ENCODE measurements at regions not wholly inside any gene's neighbourhood (a gene's known extent, or its start where the extent isn't known, plus 50 kb on each side); places are given as distances from the start of the nearest gene placed in this dataset.

- no peaks in the 10 kb centered on the region for H3K27me3 ChIP-seq
- intact Hi-C loops (cut with DNase I; ENCODE audit: low total_unique reads) (no loop called here), in situ Hi-C loops (cut with MboI; ENCODE audit: low sequenced_read_pairs in 4 of 4) (no loop called here)
- ATAC-seq (no peak), DNase-seq (no peak)
- H3K27ac ChIP-seq, result no peak overlapping the region
- H3K36me3 ChIP-seq, result no peaks in the 10 kb centered on the region
- no peaks in the 10 kb centered on the region for H3K9me3 ChIP-seq
- TF ChIP-seq CTCF (IDR thresholded peaks at IDR 0.05 in 4 of 5, conservative IDR thresholded peaks at IDR 0.05 in 1 of 5), result no peak
- no peak for TF ChIP-seq POLR2A (IDR thresholded peaks at IDR 0.05)
- H3K4me1 ChIP-seq, result no peaks in the 10 kb centered on the region
- H3K4me3 ChIP-seq, result no peak overlapping the region
Measured at GRCh38 chr4:34365946-34366345, 1878.4 kb downstream of the ARAP2 start.

GRCh38 chr4:34371676-34372075 lies 1872.6 kb downstream of the ARAP2 start:
- no peak for ATAC-seq
- Histone ChIP-seq H3K9me3 (no peaks in the 10 kb centered on the region), H3K4me1 (no peaks in the 10 kb centered on the region), H3K36me3 (no peaks in the 10 kb centered on the region), H3K27me3 (no peaks in the 10 kb centered on the region), H3K4me3 (no peak overlapping the region), H3K27ac (no peak overlapping the region)
- DNase-seq, result no peak
- in situ Hi-C loops (cut with MboI; ENCODE audit: low sequenced_read_pairs in 4 of 4) (no loop called here), intact Hi-C loops (cut with DNase I; ENCODE audit: low total_unique reads) (no loop called here)
- no peak for TF ChIP-seq POLR2A (IDR thresholded peaks at IDR 0.05)
- TF ChIP-seq CTCF (IDR thresholded peaks at IDR 0.05 in 4 of 5, conservative IDR thresholded peaks at IDR 0.05 in 1 of 5), result no peak

GRCh38 chr4:34372815-34373214 lies 1871.5 kb downstream of the ARAP2 start:
- H3K4me1 ChIP-seq, result no peaks in the 10 kb centered on the region
- H3K4me3 ChIP-seq, result no peak overlapping the region
- H3K36me3 ChIP-seq, result no peaks in the 10 kb centered on the region
- no peaks in the 10 kb centered on the region for H3K9me3 ChIP-seq
- TF ChIP-seq POLR2A (IDR thresholded peaks at IDR 0.05) (no peak), CTCF (IDR thresholded peaks at IDR 0.05 in 4 of 5, conservative IDR thresholded peaks at IDR 0.05 in 1 of 5) (no peak)
- DNase-seq (no peak), ATAC-seq (no peak)
- intact Hi-C loops (cut with DNase I; ENCODE audit: low total_unique reads) (no loop called here), in situ Hi-C loops (cut with MboI; ENCODE audit: low sequenced_read_pairs in 4 of 4) (no loop called here)
- no peaks in the 10 kb centered on the region for H3K27me3 ChIP-seq
- H3K27ac ChIP-seq, result no peak overlapping the region

GRCh38 chr4:34373456-34373855 lies 1870.9 kb downstream of the ARAP2 start:
- Histone ChIP-seq H3K4me3 (no peak overlapping the region), H3K36me3 (no peaks in the 10 kb centered on the region), H3K4me1 (no peaks in the 10 kb centered on the region), H3K9me3 (no peaks in the 10 kb centered on the region), H3K27me3 (no peaks in the 10 kb centered on the region), H3K27ac (no peak overlapping the region)
- intact Hi-C loops (cut with DNase I; ENCODE audit: low total_unique reads), result no loop called here
- no peak for ATAC-seq
- in situ Hi-C loops (cut with MboI; ENCODE audit: low sequenced_read_pairs in 4 of 4), result no loop called here
- no peak for DNase-seq
- no peak for TF ChIP-seq CTCF (IDR thresholded peaks at IDR 0.05 in 4 of 5, conservative IDR thresholded peaks at IDR 0.05 in 1 of 5)
- no peak for TF ChIP-seq POLR2A (IDR thresholded peaks at IDR 0.05)

- Histone ChIP-seq H3K27me3 (no peaks in the 10 kb centered on the region), H3K27ac (no peak overlapping the region), H3K9me3 (no peaks in the 10 kb centered on the region), H3K36me3 (no peaks in the 10 kb centered on the region), H3K4me3 (no peak overlapping the region), H3K4me1 (no peaks in the 10 kb centered on the region)
- no peak for TF ChIP-seq CTCF (IDR thresholded peaks at IDR 0.05 in 4 of 5, conservative IDR thresholded peaks at IDR 0.05 in 1 of 5)
- TF ChIP-seq POLR2A (IDR thresholded peaks at IDR 0.05), result no peak
- DNase-seq (no peak), ATAC-seq (no peak)
- in situ Hi-C loops (cut with MboI; ENCODE audit: low sequenced_read_pairs in 4 of 4), result no loop called here
- intact Hi-C loops (cut with DNase I; ENCODE audit: low total_unique reads), result no loop called here
Measured at GRCh38 chr4:34412233-34412632, 1832.1 kb downstream of the ARAP2 start.
